SK-N-SH (cell line): ENCODE measurements at regions not wholly inside any gene's neighbourhood (a gene's known extent, or its start where the extent isn't known, plus 50 kb on each side); places are given as distances from the start of the nearest gene placed in this dataset.

Experiments used
- CTCF ChIA-PET: fragments of 300-600, 350-600 bp; formaldehyde crosslinking; extraction: SDS; loops from one replicate; lab custom pipeline; 2021; lab: Yijun Ruan, JAX
- POLR2A ChIA-PET: fragments of 350-600 bp; sonication (Branson Sonifier 250); formaldehyde crosslinking; extraction: SDS; loops from one replicate; lab custom pipeline; 2020; ENCODE audit warnings: antibody characterized with exemption, inconsistent platforms; lab: Yijun Ruan, JAX
- DNase-seq: peaks from one replicate; pipeline ENCODE4 v3.0.0; 2012
- H2AFZ ChIP-seq: fragments of 200-600 bp; sonication (generic); 2 replicates; pipeline ENCODE4 v1.8.1; 2016; ENCODE audit warnings: antibody characterized with exemption, mild to moderate bottlenecking, low read depth
- H3F3A ChIP-seq: fragments of 200-600 bp; sonication (generic); replicated peaks from 2 replicates; pipeline ENCODE3; 2016; ENCODE audit warnings: antibody characterized with exemption, mild to moderate bottlenecking; ENCODE audit not compliant: insufficient read depth
- H3K27ac ChIP-seq, 2 experiments: fragments of 200-500 bp in 1 of 2; fragments of 200-600 bp in 1 of 2; sonication (Bioruptor generic) in 1 of 2; sonication (generic), shearing (Covaris generic) in 1 of 2; 2 replicates each; pipeline versions ENCODE4 v1.5.1 to v1.6.1; 2014 to 2016; ENCODE audit warnings: low read depth in 2 of 2, inconsistent platforms in 1 of 2, low read length in 1 of 2, mild to moderate bottlenecking in 1 of 2, mixed read lengths in 1 of 2
- H3K27me3 ChIP-seq: fragments of 200-600 bp; sonication (generic), shearing (Covaris generic); 2 replicates; pipeline ENCODE4 v1.6.1; 2016; ENCODE audit warnings: mixed run types; ENCODE audit not compliant: insufficient read depth
- H3K36me3 ChIP-seq, 2 experiments: fragments of 200-500 bp in 1 of 2; fragments of 200-600 bp in 1 of 2; sonication (Bioruptor generic) in 1 of 2; sonication (generic) in 1 of 2; replicated peaks in 1 of 2; 2 replicates each; pipeline versions ENCODE3 to v1.5.1; 2014 to 2016; ENCODE audit warnings: low read length in 1 of 2, mild to moderate bottlenecking in 1 of 2; ENCODE audit not compliant: insufficient read depth in 2 of 2, control insufficient read depth in 1 of 2
- H3K4me1 ChIP-seq, 2 experiments: fragments of 200-500 bp in 1 of 2; fragments of 200-600 bp in 1 of 2; sonication (Bioruptor generic) in 1 of 2; sonication (generic), shearing (Covaris generic) in 1 of 2; 2 replicates each; pipeline versions ENCODE4 v1.5.1 to v1.6.1; 2014 to 2016; ENCODE audit warnings: low read depth in 1 of 2, low read length in 1 of 2, mixed run types in 1 of 2; ENCODE audit not compliant: insufficient read depth in 2 of 2, control insufficient read depth in 1 of 2
- H3K4me2 ChIP-seq: fragments of 200-600 bp; sonication (generic), shearing (Covaris generic); 2 replicates; pipeline ENCODE4 v1.6.1; 2017; ENCODE audit warnings: mixed run types
- H3K4me3 ChIP-seq, 2 experiments: fragments of 200-500 bp in 1 of 2; fragments of 200-600 bp in 1 of 2; sonication (Bioruptor generic) in 1 of 2; sonication (generic), shearing (Covaris generic) in 1 of 2; 2 replicates each; pipeline versions ENCODE4 v1.5.1 to v1.8.1; 2014 to 2016; ENCODE audit warnings: low read depth in 2 of 2, inconsistent platforms in 1 of 2, low read length in 1 of 2, mild to moderate bottlenecking in 1 of 2, mixed read lengths in 1 of 2, moderate library complexity in 1 of 2
- H3K79me2 ChIP-seq: fragments of 200-600 bp; sonication (generic); 2 replicates; pipeline ENCODE4 v1.8.1; 2017; ENCODE audit warnings: mild to moderate bottlenecking; ENCODE audit not compliant: insufficient read depth
- H3K9ac ChIP-seq: fragments of 200-600 bp; sonication (generic); 2 replicates; pipeline ENCODE4 v1.6.1; 2017; ENCODE audit warnings: mixed run types
- H3K9me2 ChIP-seq: fragments of 200-600 bp; sonication (generic); 2 replicates; pipeline ENCODE4 v1.6.1; 2017; ENCODE audit warnings: mixed run types
- H3K9me3 ChIP-seq: fragments of 200-600 bp; sonication (generic); 2 replicates; pipeline ENCODE4 v1.6.1; 2017; ENCODE audit warnings: mixed run types, mild to moderate bottlenecking, moderate library complexity
- H4K20me1 ChIP-seq: fragments of 200-600 bp; sonication (generic); 2 replicates; pipeline ENCODE4 v1.6.1; 2017; ENCODE audit warnings: mild to moderate bottlenecking, mixed run types; ENCODE audit not compliant: insufficient read depth
- CHD2 ChIP-seq: fragments of 150-350 bp; IDR thresholded peaks from 2 replicates; pipeline ENCODE4 v1.6.1; 2018; ENCODE audit warnings: low read length; ENCODE audit not compliant: partially characterized antibody
- ELF1 ChIP-seq: IDR thresholded peaks from 2 replicates; pipeline ENCODE4 v1.4.0; 2012
- EP300 ChIP-seq, 2 experiments: IDR thresholded peaks; 2 replicates each; pipeline versions ENCODE4 v1.4.0 to v1.6.1; 2012; ENCODE audit warnings: borderline replicate concordance in 1 of 2, low read depth in 1 of 2, low read length in 1 of 2
- EZH2phosphoT487 ChIP-seq: fragments of 200-600 bp; sonication (generic); IDR thresholded peaks from 2 replicates; pipeline ENCODE4 v1.6.1; 2017; ENCODE audit warnings: low read depth, mixed run types, mild to moderate bottlenecking, antibody characterized with exemption, moderate library complexity, borderline replicate concordance
- FOSL2 ChIP-seq: IDR thresholded peaks from 2 replicates; pipeline ENCODE4 v1.4.0; 2012; ENCODE audit warnings: low read depth, mild to moderate bottlenecking, moderate library complexity, borderline replicate concordance
- FOXJ3 ChIP-seq: sonication (generic); formaldehyde crosslinking; IDR thresholded peaks from 2 replicates; pipeline ENCODE4 v1.5.1; 2020; ENCODE audit warnings: mild to moderate bottlenecking, missing genetic modification reagents
- FOXM1 ChIP-seq: IDR thresholded peaks from 2 replicates; pipeline ENCODE4 v1.4.0; 2012; ENCODE audit warnings: low read depth, mild to moderate bottlenecking
- GATA2 ChIP-seq: sonication (generic); formaldehyde crosslinking; IDR thresholded peaks from 2 replicates; pipeline ENCODE4 v1.5.0; 2020; ENCODE audit warnings: mild to moderate bottlenecking, missing genetic modification reagents
- MEF2A ChIP-seq: IDR thresholded peaks from 2 replicates; pipeline ENCODE4 v1.4.0; 2012; ENCODE audit warnings: low read depth, borderline replicate concordance
- MXI1 ChIP-seq: IDR thresholded peaks from 2 replicates; pipeline ENCODE4 v1.6.1; 2012; ENCODE audit warnings: mild to moderate bottlenecking, low read depth, low read length, improper control_type of control experiment
- NFIC ChIP-seq: IDR thresholded peaks from 2 replicates; pipeline ENCODE4 v1.4.0; 2012; ENCODE audit warnings: borderline replicate concordance
- POLR2AphosphoS5 ChIP-seq: IDR thresholded peaks from 2 replicates; pipeline ENCODE4 v1.6.1; 2012; ENCODE audit warnings: low read depth, low read length
- RAD21 ChIP-seq: IDR thresholded peaks from 2 replicates; pipeline ENCODE4 v1.6.1; 2012; ENCODE audit warnings: mild to moderate bottlenecking, low read length
- RCOR1 ChIP-seq: fragments of 150-350 bp; IDR thresholded peaks from 2 replicates; pipeline ENCODE4 v1.6.1; 2017; ENCODE audit warnings: antibody characterized with exemption, low read length
- SIN3A ChIP-seq: IDR thresholded peaks from 2 replicates; pipeline ENCODE4 v1.6.1; 2012; ENCODE audit warnings: low read depth, mild to moderate bottlenecking, low read length, moderate library complexity, borderline replicate concordance
- SMC3 ChIP-seq: IDR thresholded peaks from 2 replicates; pipeline ENCODE4 v1.6.1; 2012; ENCODE audit warnings: low read depth, low read length, improper control_type of control experiment
- TAF1 ChIP-seq: IDR thresholded peaks from 2 replicates; pipeline ENCODE4 v1.6.1; 2012; ENCODE audit warnings: low read depth, mild to moderate bottlenecking, low read length, moderate library complexity, borderline replicate concordance
- USF2 ChIP-seq: fragments of 150-350 bp; IDR thresholded peaks from 2 replicates; pipeline ENCODE4 v1.6.1; 2017; ENCODE audit warnings: antibody characterized with exemption, low read length, low read depth, borderline replicate concordance
- WGBS: methylation state at CpG from one replicate; pipeline ENCODE4 v1.1.6; 2017; ENCODE audit warnings: low lambda C conversion rate; 5-methylcytosine and 5-hydroxymethylcytosine counted together
- TF ChIP-seq, protein P1 (sequence below): IDR thresholded peaks from 2 replicates; pipeline ENCODE4 v1.4.0; 2012; ENCODE audit warnings: low read depth, borderline replicate concordance
- TF ChIP-seq, protein P2 (sequence below): IDR thresholded peaks from 2 replicates; pipeline ENCODE4 v1.4.0; 2012; ENCODE audit warnings: low read depth

GRCh38 chr13:103302676-103303075 lies 236.5 kb upstream of the SLC10A2 start:
- Histone ChIP-seq H3K9me3 (no peaks in the 10 kb centered on the region), H3K4me3 (no peak overlapping the region), H3F3A (no peaks in the 10 kb centered on the region), H3K4me2 (no peak overlapping the region), H3K79me2 (no peaks in the 10 kb centered on the region), H4K20me1 (no peaks in the 10 kb centered on the region), H2AFZ (no peak overlapping the region), H3K9ac (no peak overlapping the region), H3K9me2 (no peaks in the 10 kb centered on the region), H3K27me3 (no peaks in the 10 kb centered on the region)
- ChIA-PET CTCF (interaction anchor here (0.9 to 1.6 kb wide), 3 partner anchors 47 to 887 kb away, joined by 3 to 5 read pairs (median 4); no protein-coding TSS in a partner anchor), POLR2A (no interaction called here)
- TF ChIP-seq NFIC (no peak), FOXM1 (no peak), USF2 (no peak), MEF2A (no peak), SIN3A (no peak), EP300 (IDR thresholded peaks at IDR 0.05; ENCODE audit: borderline replicate concordance in 1 of 2, low read depth in 1 of 2, low read length in 1 of 2) (no peak), SMC3 (no peak), EZH2phosphoT487 (no peak), ELF1 (no peak), FOSL2 (no peak), POLR2AphosphoS5 (no peak)
- TF ChIP-seq, protein P1, sequence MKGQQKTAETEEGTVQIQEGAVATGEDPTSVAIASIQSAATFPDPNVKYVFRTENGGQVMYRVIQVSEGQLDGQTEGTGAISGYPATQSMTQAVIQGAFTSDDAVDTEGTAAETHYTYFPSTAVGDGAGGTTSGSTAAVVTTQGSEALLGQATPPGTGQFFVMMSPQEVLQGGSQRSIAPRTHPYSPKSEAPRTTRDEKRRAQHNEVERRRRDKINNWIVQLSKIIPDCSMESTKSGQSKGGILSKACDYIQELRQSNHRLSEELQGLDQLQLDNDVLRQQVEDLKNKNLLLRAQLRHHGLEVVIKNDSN, result no peak
- TF ChIP-seq, protein P2, sequence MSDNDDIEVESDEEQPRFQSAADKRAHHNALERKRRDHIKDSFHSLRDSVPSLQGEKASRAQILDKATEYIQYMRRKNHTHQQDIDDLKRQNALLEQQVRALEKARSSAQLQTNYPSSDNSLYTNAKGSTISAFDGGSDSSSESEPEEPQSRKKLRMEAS, result no peak
- TF ChIP-seq, all 33 proteins: peak for 0
- H3K27ac ChIP-seq, result peak overlapping the region in 1 of 2 experiments; percentile 88; a peak in 2 of 4 replicates
- no peaks in the 10 kb centered on the region for H3K36me3 ChIP-seq
- no peaks in the 10 kb centered on the region; a peak in 2 of 4 replicates for H3K4me1 ChIP-seq
- 31% methylated on average over 3 of the region's 3 CpGs for WGBS
- DNase-seq, result no peak

DNA sequence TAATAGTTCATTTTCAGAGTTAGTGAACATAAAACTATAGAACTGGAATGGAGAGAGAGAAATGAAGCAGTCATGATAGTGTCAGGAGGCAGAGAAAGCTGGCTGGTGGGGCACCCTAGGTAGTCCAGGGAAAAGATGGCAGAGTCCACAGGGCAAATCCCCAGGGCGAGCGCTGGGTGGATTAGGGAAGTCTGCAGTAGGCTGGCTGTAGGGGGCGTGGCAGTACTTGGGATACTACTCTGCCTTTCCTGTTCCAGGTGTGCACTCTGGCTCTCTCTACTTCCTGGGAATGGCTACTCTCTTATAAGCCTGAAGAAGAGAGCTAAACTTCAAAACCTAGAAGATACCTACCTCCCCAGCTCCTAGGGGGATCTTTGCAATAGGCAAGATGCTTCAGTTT lies 232.9 kb upstream of the SLC10A2 start:
- 52% methylated on average over 3 of the region's 3 CpGs for WGBS

More for the DNA sequence above, 232.9 kb upstream of the SLC10A2 start:
- ChIA-PET POLR2A (no interaction called here), CTCF (no interaction called here)
- no peak overlapping the region for H3K4me2 ChIP-seq
- no peaks in the 10 kb centered on the region for H3F3A ChIP-seq
- no peaks in the 10 kb centered on the region for H3K9me3 ChIP-seq
- no peak overlapping the region for H3K27ac ChIP-seq
- no peaks in the 10 kb centered on the region for H4K20me1 ChIP-seq
- no peaks in the 10 kb centered on the region for H3K79me2 ChIP-seq
- no peak overlapping the region for H3K9ac ChIP-seq
- no peaks in the 10 kb centered on the region; a peak in 1 of 4 replicates for H3K4me1 ChIP-seq
- H2AFZ ChIP-seq, result no peak overlapping the region
- no peaks in the 10 kb centered on the region for H3K36me3 ChIP-seq
- no peak for DNase-seq
- TF ChIP-seq GATA2 (CRISPR knock-in tag) (no peak), MXI1 (no peak), ELF1 (no peak), RAD21 (no peak), TAF1 (no peak), CHD2 (no peak), FOXM1 (no peak), EP300 (IDR thresholded peaks at IDR 0.05; ENCODE audit: borderline replicate concordance in 1 of 2, low read depth in 1 of 2, low read length in 1 of 2) (no peak), USF2 (no peak), RCOR1 (no peak), FOXJ3 (CRISPR knock-in tag) (no peak), SIN3A (no peak), SMC3 (no peak)
- no peaks in the 10 kb centered on the region for H3K9me2 ChIP-seq
- no peak overlapping the region for H3K4me3 ChIP-seq
- no peaks in the 10 kb centered on the region for H3K27me3 ChIP-seq
